Left ventricle myocardium inferior (tissue), 1 donor: ENCODE measurements at regions not wholly inside any gene's neighbourhood (a gene's known extent, or its start where the extent isn't known, plus 50 kb on each side); places are given as distances from the start of the nearest gene placed in this dataset.

Experiments
- DNase-seq: peaks from one replicate; pipeline ENCODE4 v3.0.0-alpha.2; 2020
- H3K27ac ChIP-seq: fragments of 200-600 bp; replicated peaks from 2 replicates; pipeline ENCODE4 v1.8.0; 2021
- H3K27me3 ChIP-seq: fragments of 200-600 bp; 2 replicates; pipeline ENCODE4 v1.8.0; 2021; ENCODE audit warnings: low read depth
- H3K36me3 ChIP-seq: fragments of 200-600 bp; 2 replicates; pipeline ENCODE4 v1.8.0; 2021
- H3K4me1 ChIP-seq: fragments of 200-600 bp; 2 replicates; pipeline ENCODE4 v1.8.0; 2021
- H3K4me3 ChIP-seq: fragments of 200-600 bp; 2 replicates; pipeline ENCODE4 v1.8.0; 2021; ENCODE audit warnings: mild to moderate bottlenecking, moderate library complexity
- H3K9me3 ChIP-seq: fragments of 200-600 bp; replicated peaks from 2 replicates; pipeline ENCODE4 v1.8.0; 2021
- CTCF ChIP-seq: fragments of 200-600 bp; IDR thresholded peaks from 2 replicates; pipeline ENCODE4 v1.8.0; 2021; ENCODE audit warnings: antibody characterized with exemption, mild to moderate bottlenecking, borderline replicate concordance
- intact Hi-C: fragments of 100-400 bp; cut with micrococcal nuclease; formaldehyde crosslinking; loops from one replicate; pipeline ENCODE4 v1.11.0; 2022
- donor health status: DM: no; HTN: yes; CAD: no; lungs with severe emphysema.

- Histone ChIP-seq H3K27ac (no peak overlapping the region), H3K36me3 (no peaks in the 10 kb centered on the region), H3K4me1 (no peaks in the 10 kb centered on the region), H3K9me3 (no peaks in the 10 kb centered on the region), H3K4me3 (no peak overlapping the region), H3K27me3 (peaks cover 29% of the 10 kb centered on the region)
- TF ChIP-seq CTCF, result no peak
- DNase-seq, result no peak
- intact Hi-C loops, result no loop called here
Observed at GRCh38 chr19:31667106-31667505, 317.9 kb upstream of the TSHZ3 start.

- H3K4me3 ChIP-seq, result no peak overlapping the region
- DNase-seq, result no peak
- peaks cover 43% of the 10 kb centered on the region for H3K27me3 ChIP-seq
- H3K27ac ChIP-seq, result no peak overlapping the region
- TF ChIP-seq CTCF, result no peak
- no peaks in the 10 kb centered on the region for H3K4me1 ChIP-seq
- H3K36me3 ChIP-seq, result no peaks in the 10 kb centered on the region
- intact Hi-C loops, result no loop called here
- H3K9me3 ChIP-seq, result no peaks in the 10 kb centered on the region
Observed at GRCh38 chr19:31668921-31669320, 319.7 kb upstream of the TSHZ3 start.

- no peak for DNase-seq
- no peaks in the 10 kb centered on the region for H3K4me1 ChIP-seq
- no peaks in the 10 kb centered on the region for H3K9me3 ChIP-seq
- no peak overlapping the region for H3K27ac ChIP-seq
- no peak for TF ChIP-seq CTCF
- peaks cover 49% of the 10 kb centered on the region for H3K27me3 ChIP-seq
- intact Hi-C loops, result no loop called here
- no peaks in the 10 kb centered on the region for H3K36me3 ChIP-seq
- no peak overlapping the region for H3K4me3 ChIP-seq
Observed at GRCh38 chr19:31670931-31671330, 321.7 kb upstream of the TSHZ3 start.

- TF ChIP-seq CTCF, result no peak
- H3K27ac ChIP-seq, result no peak overlapping the region
- H3K36me3 ChIP-seq, result no peaks in the 10 kb centered on the region
- no peak overlapping the region for H3K4me3 ChIP-seq
- no peaks in the 10 kb centered on the region for H3K9me3 ChIP-seq
- H3K27me3 ChIP-seq, result peaks cover 49% of the 10 kb centered on the region
- intact Hi-C loops, result no loop called here
- H3K4me1 ChIP-seq, result no peaks in the 10 kb centered on the region
- no peak for DNase-seq
Observed at GRCh38 chr19:31671411-31672035, 322.3 kb upstream of the TSHZ3 start.

- H3K4me3 ChIP-seq, result no peak overlapping the region
- no peaks in the 10 kb centered on the region for H3K36me3 ChIP-seq
- TF ChIP-seq CTCF, result no peak
- H3K27me3 ChIP-seq, result peaks cover 40% of the 10 kb centered on the region
- no peak for DNase-seq
- H3K9me3 ChIP-seq, result no peaks in the 10 kb centered on the region
- no peak overlapping the region for H3K27ac ChIP-seq
- H3K4me1 ChIP-seq, result no peaks in the 10 kb centered on the region
- intact Hi-C loops, result no loop called here
Observed at GRCh38 chr19:31674503-31675192, 325.4 kb upstream of the TSHZ3 start.
